Osteocyte (in vitro differentiated cells): ENCODE measurements at regions not wholly inside any gene's neighbourhood (a gene's known extent, or its start where the extent isn't known, plus 50 kb on each side); places are given as distances from the start of the nearest gene placed in this dataset.

ENCODE experiments used
- DNase-seq: peaks from one replicate; pipeline ENCODE4 v3.0.0; 2021; ENCODE audit warnings: mixed read lengths; ENCODE audit not compliant: unreplicated experiment; ENCODE audit errors: extremely low spot score
- H3K27ac Mint-ChIP-seq: one replicate; pipeline ENCODE4 v1.8.0; 2021; ENCODE audit warnings: mild to moderate bottlenecking, mixed read lengths; ENCODE audit not compliant: unreplicated experiment
- H3K27me3 Mint-ChIP-seq: one replicate; pipeline ENCODE4 v1.8.0; 2021; ENCODE audit warnings: mixed read lengths; ENCODE audit not compliant: unreplicated experiment
- H3K36me3 Mint-ChIP-seq: one replicate; pipeline ENCODE4 v1.8.0; 2021; ENCODE audit warnings: mixed read lengths; ENCODE audit not compliant: unreplicated experiment
- H3K4me1 Mint-ChIP-seq: one replicate; pipeline ENCODE4 v1.8.0; 2021; ENCODE audit warnings: mixed read lengths; ENCODE audit not compliant: unreplicated experiment
- H3K4me3 Mint-ChIP-seq: one replicate; pipeline ENCODE4 v1.8.0; 2021; ENCODE audit warnings: mild to moderate bottlenecking, moderate library complexity, mixed read lengths; ENCODE audit not compliant: unreplicated experiment
- H3K9me3 Mint-ChIP-seq: one replicate; pipeline ENCODE4 v1.8.0; 2021; ENCODE audit warnings: mixed read lengths; ENCODE audit not compliant: unreplicated experiment
- TF ChIP-seq, protein P1 (sequence below): fragments of 200-600 bp; sonication (generic); IDR thresholded peaks from 2 replicates; pipeline ENCODE4 v1.5.0; 2021; ENCODE audit warnings: antibody characterized with exemption, mild to moderate bottlenecking, moderate library complexity

- TF ChIP-seq, protein P1, sequence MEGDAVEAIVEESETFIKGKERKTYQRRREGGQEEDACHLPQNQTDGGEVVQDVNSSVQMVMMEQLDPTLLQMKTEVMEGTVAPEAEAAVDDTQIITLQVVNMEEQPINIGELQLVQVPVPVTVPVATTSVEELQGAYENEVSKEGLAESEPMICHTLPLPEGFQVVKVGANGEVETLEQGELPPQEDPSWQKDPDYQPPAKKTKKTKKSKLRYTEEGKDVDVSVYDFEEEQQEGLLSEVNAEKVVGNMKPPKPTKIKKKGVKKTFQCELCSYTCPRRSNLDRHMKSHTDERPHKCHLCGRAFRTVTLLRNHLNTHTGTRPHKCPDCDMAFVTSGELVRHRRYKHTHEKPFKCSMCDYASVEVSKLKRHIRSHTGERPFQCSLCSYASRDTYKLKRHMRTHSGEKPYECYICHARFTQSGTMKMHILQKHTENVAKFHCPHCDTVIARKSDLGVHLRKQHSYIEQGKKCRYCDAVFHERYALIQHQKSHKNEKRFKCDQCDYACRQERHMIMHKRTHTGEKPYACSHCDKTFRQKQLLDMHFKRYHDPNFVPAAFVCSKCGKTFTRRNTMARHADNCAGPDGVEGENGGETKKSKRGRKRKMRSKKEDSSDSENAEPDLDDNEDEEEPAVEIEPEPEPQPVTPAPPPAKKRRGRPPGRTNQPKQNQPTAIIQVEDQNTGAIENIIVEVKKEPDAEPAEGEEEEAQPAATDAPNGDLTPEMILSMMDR: no peak
- no peaks in the 10 kb centered on the region for H3K27me3 Mint-ChIP-seq
- H3K9me3 Mint-ChIP-seq: no peaks in the 10 kb centered on the region
- no peaks in the 10 kb centered on the region for H3K4me1 Mint-ChIP-seq
- H3K36me3 Mint-ChIP-seq: no peaks in the 10 kb centered on the region
- H3K4me3 Mint-ChIP-seq: no peak overlapping the region
- no peak overlapping the region for H3K27ac Mint-ChIP-seq
- no peak for DNase-seq
Measured at GRCh38 chr4:23322732-23323131, 567.1 kb downstream of the PPARGC1A start.

DNA sequence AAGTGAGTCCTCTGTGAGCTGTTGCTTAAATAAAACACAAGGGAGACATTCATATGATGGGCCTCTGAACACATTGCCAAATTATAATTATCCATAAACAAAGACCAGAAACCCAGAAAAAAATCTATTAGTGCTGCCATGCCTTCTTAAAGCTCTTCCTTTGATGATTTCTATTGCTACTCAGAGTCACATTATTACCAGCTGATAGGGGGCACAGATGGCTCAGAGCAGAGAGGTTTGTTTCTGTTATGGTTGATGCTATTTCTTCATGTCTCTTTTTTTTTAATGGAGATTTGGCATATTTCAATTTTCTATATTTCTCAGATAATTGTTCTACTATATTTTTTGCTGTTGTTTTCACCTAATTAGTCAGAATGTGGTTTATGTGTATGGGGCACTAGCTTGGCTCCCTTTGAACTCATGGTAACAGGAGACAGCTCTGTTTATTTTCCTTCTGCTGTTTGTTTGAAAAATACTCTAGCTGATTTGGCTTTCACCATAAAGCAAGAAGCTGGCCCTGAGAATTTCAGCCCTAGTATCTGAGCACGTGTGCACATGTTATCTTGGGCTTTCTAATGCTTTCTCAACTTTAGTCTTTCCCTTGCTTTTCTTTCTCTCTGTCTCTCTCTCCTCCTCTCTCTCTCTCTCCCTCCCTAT, 568.8 kb downstream of the PPARGC1A start:
- H3K27ac Mint-ChIP-seq: no peak overlapping the region
- no peaks in the 10 kb centered on the region for H3K4me1 Mint-ChIP-seq
- no peak for DNase-seq
- no peak overlapping the region for H3K4me3 Mint-ChIP-seq
- H3K27me3 Mint-ChIP-seq: no peaks in the 10 kb centered on the region
- TF ChIP-seq, protein P1: no peak
- no peaks in the 10 kb centered on the region for H3K36me3 Mint-ChIP-seq
- H3K9me3 Mint-ChIP-seq: no peaks in the 10 kb centered on the region

DNA sequence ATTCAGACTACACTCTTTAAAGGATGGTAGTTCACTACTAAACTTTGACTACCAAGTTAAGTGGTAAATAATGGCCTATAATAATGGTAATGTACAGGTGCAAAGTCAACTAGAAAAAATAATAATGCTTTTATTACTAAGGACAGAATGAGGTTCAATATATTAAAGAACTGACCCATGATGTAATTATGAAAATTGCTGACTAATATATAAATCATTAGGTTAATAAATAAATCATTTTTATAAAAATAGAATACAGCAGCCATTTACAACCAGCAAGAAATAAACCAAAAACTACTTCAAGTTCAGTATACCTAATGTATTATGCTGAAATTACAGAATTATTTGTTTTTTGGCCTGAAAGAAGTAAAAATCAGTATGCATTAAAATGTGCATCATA, 577.2 kb downstream of the PPARGC1A start:
- no peak overlapping the region for H3K4me3 Mint-ChIP-seq
- TF ChIP-seq, protein P1: no peak
- DNase-seq: no peak
- no peaks in the 10 kb centered on the region for H3K9me3 Mint-ChIP-seq
- no peaks in the 10 kb centered on the region for H3K27me3 Mint-ChIP-seq
- no peak overlapping the region for H3K27ac Mint-ChIP-seq
- H3K4me1 Mint-ChIP-seq: no peaks in the 10 kb centered on the region
- no peaks in the 10 kb centered on the region for H3K36me3 Mint-ChIP-seq

DNA sequence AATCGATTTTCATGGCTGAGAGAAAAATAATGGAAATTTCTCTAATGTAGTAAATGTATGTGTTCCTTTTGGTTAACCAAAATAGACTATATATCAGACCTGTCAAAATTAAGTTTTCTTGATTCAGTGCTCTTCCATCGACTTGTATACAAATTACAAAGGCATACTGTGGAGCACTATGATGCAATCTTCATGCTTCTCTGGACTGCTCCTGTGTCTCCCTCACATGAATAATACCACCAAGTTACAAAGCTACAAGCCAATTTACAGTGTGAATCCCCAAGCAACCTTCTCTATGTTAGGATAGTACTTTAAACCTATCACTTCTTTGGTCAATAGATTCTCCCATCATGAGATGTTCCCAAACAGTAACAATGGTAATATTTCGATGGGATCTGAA, 577.9 kb downstream of the PPARGC1A start:
- H3K4me1 Mint-ChIP-seq: no peaks in the 10 kb centered on the region

GRCh38 chr4:23305026-23305425, 584.8 kb downstream of the PPARGC1A start:
- Mint-ChIP-seq H3K36me3 (no peaks in the 10 kb centered on the region), H3K4me1 (no peaks in the 10 kb centered on the region), H3K9me3 (no peaks in the 10 kb centered on the region), H3K27me3 (peaks cover 2% of the 10 kb centered on the region), H3K27ac (no peak overlapping the region), H3K4me3 (no peak overlapping the region)
- no peak for DNase-seq
- TF ChIP-seq, protein P1: no peak

More for the DNA sequence above, 577.9 kb downstream of the PPARGC1A start:
- DNase-seq: no peak
- Mint-ChIP-seq H3K9me3 (no peaks in the 10 kb centered on the region), H3K27me3 (no peaks in the 10 kb centered on the region), H3K4me3 (no peak overlapping the region), H3K36me3 (no peaks in the 10 kb centered on the region), H3K27ac (no peak overlapping the region)
- TF ChIP-seq, protein P1: no peak
